Activated CD8-positive, alpha-beta memory T cell treated with anti-CD3 and anti-CD28 coated beads, Interleukin-2, amount 10 ng/mL, durations not matched to agents 7 days and 5 days (primary cell): ENCODE measurements at regions not wholly inside any gene's neighbourhood (a gene's known extent, or its start where the extent isn't known, plus 50 kb on each side); places are given as distances from the start of the nearest gene placed in this dataset.

ENCODE experiments used
- ATAC-seq: fragments of 150-1000 bp; cut with Tn5 transposase; one replicate; pipeline ENCODE4 v1.10.0; 2021; ENCODE audit warnings: moderate library complexity
- CTCF ChIA-PET: fragments of 350-600 bp; sonication (Branson Sonifier 250); formaldehyde crosslinking; loops from one replicate; lab custom pipeline; 2021; ENCODE audit warnings: antibody characterized with exemption; lab: Charles Lee
- DNase-seq: peaks from one replicate; pipeline ENCODE4 v3.0.0-alpha.2; 2020
- H3K27ac Mint-ChIP-seq: one replicate; pipeline ENCODE4 v1.8.0; 2021; ENCODE audit warnings: mild to moderate bottlenecking, mixed read lengths
- H3K27me3 Mint-ChIP-seq: one replicate; pipeline ENCODE4 v1.8.0; 2021; ENCODE audit warnings: mixed read lengths
- H3K36me3 Mint-ChIP-seq: one replicate; pipeline ENCODE4 v1.8.0; 2021; ENCODE audit warnings: mild to moderate bottlenecking, mixed read lengths
- H3K4me1 Mint-ChIP-seq: one replicate; pipeline ENCODE4 v1.8.0; 2021; ENCODE audit warnings: mixed read lengths
- H3K4me3 Mint-ChIP-seq: one replicate; pipeline ENCODE4 v1.8.0; 2021; ENCODE audit warnings: mild to moderate bottlenecking, moderate library complexity, mixed read lengths
- H3K9me3 Mint-ChIP-seq: one replicate; pipeline ENCODE4 v1.8.0; 2022; ENCODE audit warnings: low read depth, mixed read lengths

DNA sequence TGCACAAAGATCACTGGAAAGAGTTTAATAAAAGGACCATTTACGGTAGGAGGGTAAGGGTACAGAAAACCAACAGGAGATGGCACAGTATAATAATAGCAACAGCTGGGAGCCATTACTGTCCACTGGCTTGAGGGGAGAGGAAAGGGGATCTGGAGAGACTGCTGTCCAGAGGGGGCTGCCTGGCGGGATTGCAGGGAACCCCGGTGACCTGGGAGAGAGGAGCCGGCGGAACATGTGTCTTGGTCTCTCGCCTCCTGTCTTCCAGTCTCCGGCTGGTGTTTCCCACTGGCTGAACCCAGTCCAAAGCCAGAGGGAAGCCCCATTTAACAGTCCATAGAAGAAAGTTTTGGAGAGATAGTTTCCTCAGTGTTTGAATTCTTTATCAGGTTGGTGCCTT is 57.5 kb upstream of the PODXL start:
- Mint-ChIP-seq H3K27me3 (peaks cover 19% of the 10 kb centered on the region), H3K4me1 (no peaks in the 10 kb centered on the region)

DNA sequence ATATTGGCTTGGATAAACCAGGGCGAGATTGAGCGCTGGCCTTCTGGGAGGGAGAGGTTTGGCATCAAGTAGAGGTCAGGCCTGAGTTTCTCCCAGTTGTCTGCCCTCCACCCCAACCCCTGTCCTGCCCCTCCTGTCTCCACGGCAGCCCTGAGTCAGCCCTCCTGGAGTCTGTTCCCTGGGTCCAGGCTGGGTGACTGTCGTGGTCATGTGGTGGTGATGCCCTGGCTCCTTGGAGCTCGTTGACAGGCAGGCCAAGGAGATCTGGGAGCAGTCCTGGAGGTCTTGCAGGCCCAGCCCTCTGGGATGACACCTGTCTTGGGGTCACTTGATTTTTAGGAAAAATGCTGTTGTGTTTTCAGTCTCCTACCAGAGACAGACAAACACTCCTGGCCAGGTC is 53.6 kb upstream of the PODXL start:
- no peaks in the 10 kb centered on the region for H3K9me3 Mint-ChIP-seq
- H3K27ac Mint-ChIP-seq = no peak overlapping the region
- H3K4me3 Mint-ChIP-seq = no peak overlapping the region
- no peak for DNase-seq
- peaks cover 8% of the 10 kb centered on the region for H3K4me1 Mint-ChIP-seq
- H3K27me3 Mint-ChIP-seq = peaks cover 30% of the 10 kb centered on the region
- CTCF ChIA-PET = no interaction called here
- ATAC-seq = no peak
- H3K36me3 Mint-ChIP-seq = no peaks in the 10 kb centered on the region

More for the DNA sequence above, 57.5 kb upstream of the PODXL start:
- Mint-ChIP-seq H3K36me3 (no peaks in the 10 kb centered on the region), H3K9me3 (no peaks in the 10 kb centered on the region), H3K4me3 (no peak overlapping the region), H3K27ac (no peak overlapping the region)
- ATAC-seq (no peak), DNase-seq (no peak)
- CTCF ChIA-PET = interaction anchor here (1.5 kb wide), 1 partner anchor 16 kb away, joined by 3 read pairs; no protein-coding TSS in a partner anchor

DNA sequence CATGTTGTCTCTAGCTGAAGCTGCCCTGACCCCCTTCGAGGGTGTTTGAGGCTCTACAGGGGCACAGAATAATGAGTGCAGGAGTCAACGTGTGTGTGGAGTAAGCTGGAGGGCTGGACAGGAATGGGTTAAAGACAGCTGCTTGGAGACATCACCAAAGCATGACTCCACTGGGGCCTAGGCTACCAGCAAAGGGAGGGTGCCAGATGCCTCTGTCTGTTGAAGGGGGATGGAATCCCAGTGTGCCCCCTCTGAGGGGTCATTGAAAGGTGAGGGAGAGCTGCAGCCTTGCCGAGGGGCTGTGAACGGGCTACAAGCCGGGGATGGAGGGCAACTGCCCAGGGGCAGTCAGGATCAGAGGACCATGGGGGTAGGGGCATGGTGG is 51.7 kb upstream of the PODXL start:
- CTCF ChIA-PET = no interaction called here
- no peak for DNase-seq
- peaks cover 40% of the 10 kb centered on the region for H3K27me3 Mint-ChIP-seq
- H3K27ac Mint-ChIP-seq = no peak overlapping the region
- H3K9me3 Mint-ChIP-seq = no peaks in the 10 kb centered on the region
- H3K4me3 Mint-ChIP-seq = no peak overlapping the region
- no peaks in the 10 kb centered on the region for H3K36me3 Mint-ChIP-seq
- ATAC-seq = no peak
- peaks cover 8% of the 10 kb centered on the region for H3K4me1 Mint-ChIP-seq

DNA sequence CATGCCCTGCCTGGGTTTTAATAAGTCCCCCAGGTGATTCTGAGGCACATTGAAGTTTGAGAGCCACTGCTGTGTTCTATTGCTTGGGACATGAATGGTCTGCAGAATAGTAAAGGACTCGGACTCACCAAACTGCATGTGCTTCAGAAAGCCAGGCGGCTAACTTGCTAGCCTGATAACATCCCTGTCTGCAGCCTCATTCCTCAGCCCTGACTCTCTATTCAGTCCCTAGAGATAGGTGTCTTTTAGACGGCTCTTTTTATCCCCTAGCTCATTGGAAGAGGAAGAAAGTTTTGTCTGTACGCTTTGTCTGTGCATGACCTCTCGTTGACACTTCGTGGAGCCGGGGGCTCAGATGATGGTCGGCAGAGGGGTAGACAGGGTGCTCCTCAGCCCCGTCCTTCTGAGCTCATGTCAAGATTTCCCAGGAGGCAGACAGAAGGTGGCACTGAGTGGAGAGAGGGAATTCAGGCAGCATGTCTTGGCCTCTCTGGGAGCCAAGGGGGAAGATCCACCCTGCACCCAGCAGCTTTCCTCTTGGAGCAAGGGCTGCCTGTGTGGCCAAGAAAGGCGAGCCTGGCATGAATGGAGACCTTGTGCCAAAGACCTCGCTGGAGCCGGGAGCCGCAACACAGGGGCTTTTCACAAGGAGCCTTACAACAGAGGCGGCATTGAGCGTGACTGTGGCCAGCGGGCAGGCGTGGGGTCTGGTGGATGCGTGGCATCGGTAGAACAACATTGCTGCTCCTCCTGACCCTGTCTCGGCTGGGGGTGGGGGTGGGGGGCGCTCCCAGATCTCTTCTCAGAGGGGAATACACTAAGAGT is 51.1 kb upstream of the PODXL start:
- CTCF ChIA-PET = no interaction called here
- Mint-ChIP-seq H3K36me3 (no peaks in the 10 kb centered on the region), H3K27ac (no peak overlapping the region), H3K4me1 (peaks cover 8% of the 10 kb centered on the region), H3K4me3 (no peak overlapping the region), H3K9me3 (no peaks in the 10 kb centered on the region), H3K27me3 (peaks cover 45% of the 10 kb centered on the region)
- DNase-seq (no peak), ATAC-seq (no peak)

DNA sequence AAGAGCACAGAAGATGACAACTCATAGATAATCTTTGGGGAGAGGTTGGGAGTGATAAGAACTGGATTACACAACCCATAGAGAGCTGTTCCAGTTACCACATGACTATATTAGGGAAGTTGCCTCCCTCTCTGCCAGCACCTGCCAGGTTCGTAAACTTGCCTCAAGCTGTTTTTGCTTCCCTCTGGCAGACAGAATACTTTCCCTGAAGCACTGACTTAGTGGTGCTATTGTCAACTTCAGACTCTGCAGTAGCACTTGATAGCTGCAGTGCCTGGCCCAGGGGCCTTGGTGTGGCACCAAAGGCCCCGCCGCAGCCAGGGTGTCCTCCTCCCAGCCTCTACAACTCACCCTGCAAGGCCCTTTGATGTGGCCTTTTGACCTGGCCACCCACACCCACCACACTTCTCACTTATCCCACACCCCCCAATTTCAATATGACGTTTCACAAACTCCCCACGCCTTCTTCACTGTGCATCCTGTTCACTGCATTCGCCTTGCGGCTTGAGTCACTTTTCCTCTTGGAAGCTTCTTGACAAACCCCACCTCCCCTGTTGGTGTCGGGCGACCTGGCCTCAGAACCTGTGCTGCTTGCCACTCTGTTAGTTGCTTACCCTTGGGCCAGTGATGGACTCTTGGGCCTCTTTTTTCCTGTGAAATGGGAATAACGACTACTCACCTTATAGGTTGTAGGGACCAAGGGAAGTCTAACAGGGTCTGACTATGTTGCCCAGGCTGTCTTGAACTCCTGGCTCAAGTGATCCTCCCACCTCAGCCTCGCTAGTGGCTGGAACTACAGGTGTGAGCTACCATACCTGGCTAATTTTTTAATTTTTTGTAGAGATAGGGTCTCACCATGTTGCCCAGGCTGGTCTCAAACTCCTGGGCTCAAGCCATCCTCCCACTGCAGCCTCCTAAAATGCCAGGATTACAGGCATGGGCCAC is 50.2 kb upstream of the PODXL start:
- Mint-ChIP-seq H3K27ac (no peak overlapping the region), H3K4me3 (no peak overlapping the region), H3K4me1 (peaks cover 8% of the 10 kb centered on the region), H3K9me3 (no peaks in the 10 kb centered on the region), H3K36me3 (no peaks in the 10 kb centered on the region), H3K27me3 (peaks cover 46% of the 10 kb centered on the region)
- CTCF ChIA-PET = no interaction called here
- DNase-seq = peak; percentile 53
- peak; percentile 27 for ATAC-seq
